Psoas muscle (tissue), 7 donors: ENCODE measurements at regions not wholly inside any gene's neighbourhood (a gene's known extent, or its start where the extent isn't known, plus 50 kb on each side); places are given as distances from the start of the nearest gene placed in this dataset.

Experiments used
- ATAC-seq, 4 donors: fragments of 200-7000 bp; cut with Tn5 transposase; one replicate each; pipeline ENCODE4 v1.9.1; 2020; ENCODE audit warnings: moderate library complexity in 3 of 4, mild to moderate bottlenecking in 2 of 4
- DNase-seq, 2 donors: peaks; one replicate each; pipeline ENCODE4 v3.0.0-alpha.2; 2020
- H3K27ac ChIP-seq: fragments of 200-600 bp; one replicate; pipeline ENCODE4 v1.8.0; 2022
- H3K27me3 ChIP-seq, 3 donors: fragments of 200-600 bp in 1 of 3; one replicate each; pipeline versions ENCODE4 v1.6.1 to v1.8.0; 2013 to 2022; ENCODE audit warnings: low read length in 2 of 3, mild to moderate bottlenecking in 2 of 3, moderate library complexity in 1 of 3; ENCODE audit not compliant: insufficient read depth in 3 of 3
- H3K36me3 ChIP-seq, 2 donors: fragments of 200-600 bp in 1 of 2; one replicate each; pipeline versions ENCODE4 v1.6.1 to v1.8.0; 2013 to 2022; ENCODE audit warnings: low read depth in 1 of 2, mild to moderate bottlenecking in 1 of 2, moderate library complexity in 1 of 2; ENCODE audit not compliant: insufficient read depth in 1 of 2
- H3K4me1 ChIP-seq: fragments of 200-600 bp; one replicate; pipeline ENCODE4 v1.8.0; 2022
- H3K4me3 ChIP-seq: fragments of 200-600 bp; one replicate; pipeline ENCODE4 v1.8.0; 2022; ENCODE audit warnings: mild to moderate bottlenecking
- H3K9me3 ChIP-seq: fragments of 200-600 bp; one replicate; pipeline ENCODE4 v1.8.0; 2022
- whole genome bisulfite sequencing, 3 donors: extraction: QIAGEN DNeasy Blood & Tissue Kit; methylation state at CpG; one replicate each; pipeline versions ENCODE4 v1.1.6 to v1.1.7; 2013; 5-methylcytosine and 5-hydroxymethylcytosine counted together
- intact Hi-C, 2 donors: fragments of 100-400 bp; cut with DNase I; formaldehyde crosslinking; loops; one replicate each; pipeline versions ENCODE4 v1.11.0 to v1.14.2; 2022
- TF ChIP-seq, protein P1 (sequence below): fragments of 200-600 bp; IDR thresholded peaks from one replicate; pipeline ENCODE4 v1.8.0; 2022; ENCODE audit warnings: antibody characterized with exemption
- donor health status: healthy with polysubstance abuse.
- donor health status: DM: no; HTN: no; CAD: no; lungs with moderate emphysema.
- donor health status: Bipolar disorder and iron deficiency.
- donor health status: healthy.
- donor health status: DM: yes; HTN: yes; CAD: no.
- donor health status: DM: no; HTN: no; CAD: no.
- donor health status: DM: yes; HTN: yes; CAD: no.

DNA sequence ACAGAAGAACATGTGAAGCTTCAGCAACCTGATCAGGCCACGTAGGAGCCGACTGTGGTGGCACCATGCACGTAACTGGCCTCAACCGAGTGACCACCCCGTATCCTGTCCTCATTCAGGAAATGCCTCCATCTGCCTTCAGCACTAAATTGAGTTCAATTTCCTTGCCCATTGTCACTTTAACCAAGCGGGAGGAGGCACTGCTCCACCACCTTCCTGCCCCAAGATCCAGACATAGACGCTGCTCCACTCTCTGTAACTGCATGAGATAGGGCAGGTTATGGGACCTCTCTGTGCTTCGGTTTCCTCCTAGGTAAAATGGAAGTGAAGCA lies 80.1 kb upstream of the POMGNT2 start:
- Histone ChIP-seq H3K9me3 (no peaks in the 10 kb centered on the region), H3K4me1 (no peaks in the 10 kb centered on the region), H3K36me3 (no peaks in the 10 kb centered on the region), H3K4me3 (no peak overlapping the region), H3K27ac (no peak overlapping the region), H3K27me3 (no peaks in the 10 kb centered on the region)
- intact Hi-C loops, result no loop called here
- TF ChIP-seq, protein P1, sequence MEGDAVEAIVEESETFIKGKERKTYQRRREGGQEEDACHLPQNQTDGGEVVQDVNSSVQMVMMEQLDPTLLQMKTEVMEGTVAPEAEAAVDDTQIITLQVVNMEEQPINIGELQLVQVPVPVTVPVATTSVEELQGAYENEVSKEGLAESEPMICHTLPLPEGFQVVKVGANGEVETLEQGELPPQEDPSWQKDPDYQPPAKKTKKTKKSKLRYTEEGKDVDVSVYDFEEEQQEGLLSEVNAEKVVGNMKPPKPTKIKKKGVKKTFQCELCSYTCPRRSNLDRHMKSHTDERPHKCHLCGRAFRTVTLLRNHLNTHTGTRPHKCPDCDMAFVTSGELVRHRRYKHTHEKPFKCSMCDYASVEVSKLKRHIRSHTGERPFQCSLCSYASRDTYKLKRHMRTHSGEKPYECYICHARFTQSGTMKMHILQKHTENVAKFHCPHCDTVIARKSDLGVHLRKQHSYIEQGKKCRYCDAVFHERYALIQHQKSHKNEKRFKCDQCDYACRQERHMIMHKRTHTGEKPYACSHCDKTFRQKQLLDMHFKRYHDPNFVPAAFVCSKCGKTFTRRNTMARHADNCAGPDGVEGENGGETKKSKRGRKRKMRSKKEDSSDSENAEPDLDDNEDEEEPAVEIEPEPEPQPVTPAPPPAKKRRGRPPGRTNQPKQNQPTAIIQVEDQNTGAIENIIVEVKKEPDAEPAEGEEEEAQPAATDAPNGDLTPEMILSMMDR, result no peak
- DNase-seq, result no peak
- WGBS, 3 donors, result 79 to 84% (median 79%) methylated on average over 8 of the region's 8 CpGs
- no peak for ATAC-seq

DNA sequence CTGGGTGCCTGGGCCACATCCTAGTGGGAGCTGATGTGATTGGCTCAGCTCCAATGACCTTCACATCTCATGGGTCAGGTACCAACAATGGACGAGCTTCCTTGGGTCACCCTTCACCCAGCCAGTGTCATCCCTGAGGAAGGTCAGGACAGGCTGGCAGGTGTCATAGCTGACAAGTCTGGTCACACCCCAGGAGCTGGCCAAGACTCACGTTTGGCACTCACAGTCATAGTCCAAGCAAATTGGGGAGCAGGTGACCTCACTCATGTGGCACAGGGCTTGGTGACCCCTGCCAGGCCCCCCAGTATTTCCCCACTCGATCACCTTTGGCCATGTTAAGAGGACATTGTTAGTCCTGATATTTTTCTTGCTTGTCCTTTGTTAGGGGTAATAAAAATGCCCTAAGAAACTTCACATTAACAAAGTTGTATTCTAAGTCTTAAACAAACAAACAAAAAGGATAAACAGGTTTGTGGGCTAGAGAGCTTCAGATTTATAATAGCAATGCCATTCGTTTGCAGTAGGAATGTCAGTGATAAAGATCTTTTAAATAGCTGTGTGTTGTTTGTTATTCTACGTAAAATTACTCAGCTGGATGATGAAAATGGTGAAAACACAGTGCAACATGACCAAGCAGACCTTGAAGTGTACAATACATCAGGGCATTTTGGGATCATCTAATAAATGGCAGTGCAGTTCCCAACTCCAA lies 79.5 kb upstream of the POMGNT2 start:
- ATAC-seq, result no peak
- H3K27ac ChIP-seq, result no peak overlapping the region
- WGBS, 3 donors, result 66 to 70% (median 66%) methylated on average over 5 of the region's 5 CpGs
- TF ChIP-seq, protein P1, result no peak
- H3K27me3 ChIP-seq, result no peaks in the 10 kb centered on the region
- no peak overlapping the region for H3K4me3 ChIP-seq
- H3K4me1 ChIP-seq, result no peaks in the 10 kb centered on the region
- H3K36me3 ChIP-seq, result no peaks in the 10 kb centered on the region
- intact Hi-C loops, result no loop called here
- DNase-seq, result no peak
- no peaks in the 10 kb centered on the region for H3K9me3 ChIP-seq

DNA sequence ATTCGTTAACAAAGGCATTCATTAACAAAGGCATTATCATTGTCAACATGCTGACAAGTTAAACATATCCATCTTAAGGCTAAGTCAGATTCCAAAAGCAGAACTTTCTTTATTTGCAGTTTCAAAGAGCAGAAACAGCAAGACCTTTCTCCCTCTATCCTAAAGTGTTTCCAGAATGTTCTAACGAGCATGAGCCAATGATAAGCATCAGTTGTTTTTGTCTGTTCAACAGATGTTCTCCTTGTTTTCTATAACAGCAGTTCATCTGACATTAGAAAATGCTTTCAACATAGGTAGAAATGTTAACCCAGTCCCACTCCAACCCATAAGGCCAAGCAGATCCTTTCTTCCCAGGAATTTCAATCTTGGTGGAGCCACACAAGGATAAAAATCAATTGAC lies 77.6 kb upstream of the POMGNT2 start:
- H3K4me1 ChIP-seq, result no peaks in the 10 kb centered on the region
- TF ChIP-seq, protein P1, result no peak
- 79 to 85% (median 83%) methylated on average over 2 of the region's 2 CpGs for WGBS, 3 donors
- DNase-seq, result no peak
- H3K4me3 ChIP-seq, result no peak overlapping the region
- H3K9me3 ChIP-seq, result no peaks in the 10 kb centered on the region
- H3K27ac ChIP-seq, result no peak overlapping the region
- no peaks in the 10 kb centered on the region for H3K27me3 ChIP-seq
- intact Hi-C loops, result no loop called here
- H3K36me3 ChIP-seq, result no peaks in the 10 kb centered on the region
- ATAC-seq, result no peak

DNA sequence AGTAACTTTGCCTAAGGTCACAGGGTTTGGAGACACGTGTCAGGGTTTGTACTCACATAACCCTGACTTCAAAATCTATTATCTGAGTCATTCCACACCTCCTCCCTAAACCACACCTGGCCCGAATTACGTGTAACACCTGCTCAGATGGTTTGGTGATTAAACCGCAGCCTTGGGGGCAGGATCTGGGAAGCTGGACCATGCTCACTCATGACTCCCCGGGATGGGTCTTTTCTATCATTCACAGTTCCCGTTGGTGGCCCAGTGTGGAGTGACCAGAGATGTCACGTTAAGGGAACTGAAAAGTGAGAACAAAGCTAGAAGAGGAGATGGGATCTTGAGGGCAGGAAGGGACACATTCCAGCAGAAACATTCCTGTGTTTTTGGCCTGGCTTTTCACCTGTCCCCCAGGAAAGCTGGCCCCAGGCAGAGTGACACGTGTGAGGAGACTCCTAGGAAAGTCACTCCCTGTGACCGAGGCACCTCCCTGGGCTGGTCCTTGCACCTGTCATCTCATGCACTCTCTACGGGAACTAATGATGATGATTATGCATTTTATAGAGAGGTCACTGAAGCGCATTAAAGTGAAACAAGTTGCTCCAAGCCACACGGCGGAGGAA lies 75.4 kb upstream of the POMGNT2 start:
- H3K9me3 ChIP-seq, result no peaks in the 10 kb centered on the region
- 67 to 77% (median 71%) methylated on average over 13 of the region's 13 CpGs for WGBS, 3 donors
- no peak overlapping the region for H3K27ac ChIP-seq
- H3K4me3 ChIP-seq, result no peak overlapping the region
- H3K27me3 ChIP-seq, result no peaks in the 10 kb centered on the region
- no peak for DNase-seq
- H3K4me1 ChIP-seq, result peaks cover 7% of the 10 kb centered on the region
- intact Hi-C loops, result no loop called here
- no peaks in the 10 kb centered on the region for H3K36me3 ChIP-seq
- TF ChIP-seq, protein P1, result no peak
- no peak for ATAC-seq

DNA sequence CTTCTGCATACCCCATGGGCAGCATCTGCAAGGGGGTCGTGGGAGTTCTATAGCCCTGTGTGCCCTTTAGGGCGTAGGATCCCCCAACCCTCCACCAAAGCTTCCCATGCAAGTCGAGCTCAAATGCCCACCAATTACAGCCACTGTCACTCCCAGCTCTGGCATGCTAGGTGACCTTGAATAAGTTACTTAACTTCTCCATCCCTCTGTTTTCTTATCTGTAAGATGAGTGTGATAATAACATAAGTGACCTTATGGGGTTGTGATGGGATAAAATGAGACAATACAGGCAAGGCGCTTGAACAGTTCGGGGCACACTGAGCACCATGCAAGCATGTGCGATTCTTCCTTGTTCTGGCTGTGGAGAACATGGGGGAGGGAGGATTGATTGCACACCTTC lies 74.8 kb upstream of the POMGNT2 start:
- Histone ChIP-seq H3K27ac (no peak overlapping the region), H3K27me3 (no peaks in the 10 kb centered on the region), H3K9me3 (no peaks in the 10 kb centered on the region), H3K4me3 (no peak overlapping the region), H3K4me1 (peaks cover 7% of the 10 kb centered on the region), H3K36me3 (no peaks in the 10 kb centered on the region)
- ATAC-seq, result no peak
- DNase-seq, result no peak
- TF ChIP-seq, protein P1, result no peak
- 82 to 86% (median 83%) methylated on average over 6 of the region's 6 CpGs for WGBS, 3 donors
- intact Hi-C loops, result no loop called here
